HuH-7.5 (cell line): ENCODE measurements at regions not wholly inside any gene's neighbourhood (a gene's known extent, or its start where the extent isn't known, plus 50 kb on each side); places are given as distances from the start of the nearest gene placed in this dataset.
"Not testable (repeated sequence)": the region's sequence is repeated elsewhere in the genome, so short reads cannot be mapped to it uniquely, and the experiment has no call there.

Experiments used
- DNase-seq: peaks from one replicate; pipeline ENCODE4 v3.0.0; 2011; ENCODE audit warnings: low spot score

DNA sequence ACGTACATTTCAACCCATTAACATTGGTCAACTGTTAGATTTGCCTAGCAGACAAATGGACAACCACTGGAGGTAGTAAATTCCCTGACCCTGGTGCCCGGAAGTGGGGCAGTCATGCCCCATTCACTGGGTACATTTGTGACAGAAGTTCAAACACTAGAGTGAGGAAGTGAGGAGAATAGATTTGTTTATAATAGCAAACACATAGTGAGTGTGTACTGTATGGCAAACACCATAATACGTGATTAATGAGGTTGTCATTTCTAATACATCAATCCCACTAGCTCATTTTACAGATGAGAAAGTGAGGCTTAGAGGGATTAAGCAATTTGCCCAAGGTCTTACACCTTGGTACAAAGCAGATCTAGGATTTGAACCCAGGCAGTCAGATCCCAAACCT, 181.9 kb upstream of the MKLN1 start:
- DNase-seq = no peak

DNA sequence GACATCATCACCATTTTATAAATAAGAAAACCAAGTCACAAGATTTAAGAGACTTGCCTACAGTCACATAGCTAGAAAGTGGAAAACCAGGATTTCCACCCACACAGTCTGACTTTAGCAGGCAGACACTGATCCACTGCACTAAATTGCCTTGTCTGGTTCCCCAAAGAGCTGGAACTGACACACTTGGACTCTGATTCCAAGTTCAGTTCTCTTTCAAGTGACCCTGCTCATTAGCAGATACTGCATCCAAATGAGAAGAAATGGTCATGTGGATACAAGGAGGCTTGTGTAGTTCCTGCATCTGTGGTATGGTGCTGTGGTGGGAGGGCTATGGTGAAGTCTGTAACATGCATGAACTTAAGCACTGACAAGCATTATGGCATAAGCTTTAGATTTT, 180.1 kb upstream of the MKLN1 start:
- DNase-seq = no peak

DNA sequence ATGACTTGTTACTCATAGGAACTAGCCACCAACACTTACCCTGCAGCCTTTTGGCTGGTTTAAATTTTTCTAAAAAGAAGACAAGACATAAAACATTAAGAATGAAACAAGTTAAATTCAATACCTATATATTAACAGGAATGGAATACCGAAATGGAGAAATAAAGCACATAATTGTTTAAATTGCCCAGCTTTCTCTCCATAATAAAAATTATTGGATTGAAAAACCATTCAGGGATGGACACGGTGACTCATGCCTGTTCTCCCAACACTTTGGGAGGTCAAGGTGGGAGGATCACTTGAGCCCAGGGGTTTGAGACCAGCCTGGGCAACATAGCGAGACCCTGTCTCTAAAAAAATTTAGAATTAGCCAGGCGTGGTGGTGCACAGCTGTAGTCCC, 179.4 kb upstream of the MKLN1 start:
- DNase-seq = no peak

DNA sequence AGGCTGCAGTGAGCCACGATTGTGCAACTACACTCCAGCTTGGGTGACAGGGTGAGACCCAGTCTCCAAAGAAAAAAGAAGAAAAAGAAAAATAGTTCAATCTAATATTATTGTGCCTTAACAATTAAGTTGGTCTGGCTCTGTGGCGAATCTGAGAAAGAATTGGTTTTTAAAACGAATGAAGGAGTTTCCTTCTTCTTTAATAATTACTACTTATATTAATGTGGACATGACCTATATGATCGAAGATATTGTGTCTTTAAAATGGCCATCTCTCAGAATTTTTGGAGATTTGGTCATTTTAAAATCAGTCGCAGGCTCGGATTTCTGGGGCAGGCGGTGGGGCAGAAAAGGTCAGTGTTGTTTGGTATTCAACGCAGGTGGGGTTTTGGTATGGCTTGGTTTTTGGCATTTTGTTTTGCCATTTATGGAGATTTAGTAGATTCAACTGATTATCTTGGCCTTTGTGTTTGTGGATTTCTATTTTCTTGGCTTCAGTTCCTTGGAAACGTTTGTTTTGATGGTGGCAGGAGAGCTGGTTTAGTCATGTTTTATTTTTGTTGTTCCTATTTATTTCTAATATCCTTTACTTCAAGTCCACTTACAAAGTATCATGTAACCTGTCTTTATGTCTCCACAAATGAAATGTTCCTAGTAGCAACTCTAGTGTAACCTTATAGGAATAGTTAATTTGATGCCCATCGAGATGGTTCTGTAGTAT, 178.8 kb upstream of the MKLN1 start:
- no peak for DNase-seq

DNA sequence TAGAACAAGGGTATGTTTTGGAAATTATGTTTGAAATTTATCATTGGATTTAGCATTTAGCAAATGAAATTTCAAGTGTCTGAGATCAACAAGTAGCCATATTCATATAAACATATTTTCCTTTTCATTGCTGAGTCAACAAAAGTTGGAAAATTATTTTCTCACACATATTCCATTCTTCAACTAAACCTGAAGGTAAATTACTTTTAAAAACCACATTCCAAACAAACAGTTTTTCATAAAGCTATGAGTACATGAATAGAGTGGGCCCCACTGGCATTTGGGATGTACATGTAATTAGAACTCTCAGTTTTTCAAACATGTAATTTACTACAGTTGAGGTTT, 178.3 kb upstream of the MKLN1 start:
- no peak for DNase-seq

DNA sequence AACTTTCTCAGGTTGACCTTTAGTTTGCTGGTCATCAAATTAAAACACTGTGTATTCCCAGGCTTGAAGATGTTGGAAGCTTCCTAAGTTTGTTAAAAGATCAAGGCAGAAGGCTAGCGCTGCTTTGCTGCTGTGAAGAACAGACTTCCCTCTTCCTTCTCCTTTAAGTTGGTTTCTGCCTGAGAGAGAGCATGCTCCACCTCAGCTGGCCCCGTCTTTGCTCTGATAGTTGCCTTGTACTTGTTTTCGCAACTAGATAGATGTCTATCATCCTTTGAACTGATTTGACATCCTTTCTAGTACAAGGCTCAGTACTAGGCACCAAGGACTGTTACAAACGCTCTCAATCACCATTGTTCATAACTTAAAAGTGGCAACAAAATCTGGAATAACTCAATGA, 177.8 kb upstream of the MKLN1 start:
- no peak for DNase-seq

DNA sequence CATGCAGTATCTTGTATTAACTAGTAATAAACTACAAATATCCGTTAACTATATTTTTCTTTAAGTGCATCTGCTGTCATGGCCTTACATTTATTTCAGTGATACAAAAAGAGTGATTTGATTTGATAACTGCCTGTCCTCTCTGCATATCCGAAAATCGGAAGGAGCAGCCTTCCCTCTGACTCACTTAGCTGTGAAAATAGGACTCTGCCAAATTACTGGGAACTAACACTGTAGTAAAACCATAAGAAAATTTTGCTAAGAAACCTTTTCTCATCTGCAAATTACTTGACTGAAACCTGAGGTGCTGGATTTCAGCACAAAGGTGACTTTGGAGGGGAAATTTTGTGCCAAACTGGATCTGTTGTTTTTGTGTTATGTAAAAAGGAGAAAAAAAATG, 176.6 kb upstream of the MKLN1 start:
- DNase-seq = no peak

DNA sequence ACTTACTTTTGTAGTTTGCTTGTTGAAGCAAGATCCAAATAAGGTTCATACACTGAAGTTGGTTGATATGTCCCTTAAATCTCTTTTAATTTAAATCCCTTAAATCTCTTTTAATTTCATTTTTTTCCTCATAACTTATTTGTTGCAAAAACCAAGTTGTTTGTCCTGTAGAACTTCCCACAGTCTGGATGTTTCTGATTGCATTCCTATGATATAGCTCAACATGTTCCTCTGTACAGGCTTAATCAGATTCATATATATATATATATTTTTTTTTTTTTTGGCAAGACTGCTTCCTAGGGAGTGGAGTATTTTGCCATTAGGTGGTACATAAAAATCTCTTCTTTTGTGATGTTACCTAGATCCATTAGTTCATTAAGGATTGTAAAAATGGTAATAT, 174.9 kb upstream of the MKLN1 start:
- DNase-seq = no peak

DNA sequence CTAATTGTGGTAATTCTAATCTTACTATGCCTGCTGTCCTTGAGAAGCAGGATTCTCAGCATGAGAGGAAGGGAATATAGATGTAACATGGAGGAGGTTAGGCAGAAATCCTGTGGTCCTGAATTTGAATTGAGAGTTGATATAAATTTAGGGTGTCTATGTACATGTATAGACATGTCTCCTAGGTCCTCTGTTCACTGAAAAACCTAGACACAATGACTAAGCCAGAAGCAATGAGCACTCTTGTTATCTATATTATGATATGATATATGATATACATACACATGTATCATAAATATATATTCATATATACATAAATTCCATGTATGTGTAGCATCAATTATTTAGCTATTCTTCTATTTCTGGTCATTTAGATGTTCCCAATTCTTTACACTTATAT, 173.3 kb upstream of the MKLN1 start:
- no peak for DNase-seq

DNA sequence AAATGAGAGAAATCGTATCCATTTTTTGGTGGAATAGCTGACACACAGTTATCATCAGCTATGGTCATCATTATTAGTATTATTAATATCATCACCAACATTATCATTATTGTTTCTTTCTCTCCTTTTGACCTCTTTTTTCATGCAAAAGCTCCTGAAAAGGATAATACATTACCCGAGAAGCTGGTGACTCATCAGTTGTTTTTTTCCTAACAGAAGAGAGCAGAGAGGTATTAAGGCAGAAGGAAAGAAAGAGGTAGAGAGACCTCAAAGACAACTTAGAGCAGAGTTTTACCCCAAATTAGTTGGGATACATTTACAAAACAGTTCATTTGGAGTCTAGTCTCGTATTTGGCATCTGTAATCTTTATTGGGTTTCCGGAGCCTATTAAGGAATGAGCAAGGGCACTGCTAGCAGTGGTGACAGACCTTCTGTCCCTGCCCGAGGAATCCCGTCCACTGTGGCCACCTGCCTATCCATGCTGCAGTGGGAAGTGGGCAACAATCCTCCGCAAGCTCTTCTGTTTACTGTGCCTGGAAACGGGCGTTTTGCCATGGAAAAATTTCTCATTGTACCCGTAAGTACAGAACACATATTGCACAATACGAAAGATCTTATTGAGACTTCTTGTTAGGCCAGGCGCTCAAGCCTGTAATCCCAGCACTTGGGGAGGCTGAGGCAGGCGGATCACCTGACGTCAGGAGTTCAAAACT, 170.0 kb upstream of the MKLN1 start:
- no peak for DNase-seq

DNA sequence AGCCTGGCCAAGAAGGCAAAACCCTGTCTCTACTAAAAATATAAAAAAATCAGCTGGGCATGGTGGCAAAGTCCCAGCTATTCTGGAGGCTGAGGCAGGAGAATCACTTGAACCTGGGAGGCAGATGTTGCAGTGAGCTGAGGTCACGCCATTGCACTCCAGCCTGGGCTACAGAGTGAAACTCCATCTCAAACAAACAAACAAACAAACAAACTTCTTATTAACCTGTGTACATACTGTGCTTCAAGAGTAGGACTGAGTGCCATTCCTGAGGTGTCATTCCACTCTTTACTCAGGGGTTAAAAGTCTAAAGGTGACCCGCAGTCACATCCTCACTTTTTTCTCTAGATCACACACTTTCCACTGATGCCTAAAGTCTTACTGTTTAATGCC, 169.4 kb upstream of the MKLN1 start:
- DNase-seq = not testable (repeated sequence)

DNA sequence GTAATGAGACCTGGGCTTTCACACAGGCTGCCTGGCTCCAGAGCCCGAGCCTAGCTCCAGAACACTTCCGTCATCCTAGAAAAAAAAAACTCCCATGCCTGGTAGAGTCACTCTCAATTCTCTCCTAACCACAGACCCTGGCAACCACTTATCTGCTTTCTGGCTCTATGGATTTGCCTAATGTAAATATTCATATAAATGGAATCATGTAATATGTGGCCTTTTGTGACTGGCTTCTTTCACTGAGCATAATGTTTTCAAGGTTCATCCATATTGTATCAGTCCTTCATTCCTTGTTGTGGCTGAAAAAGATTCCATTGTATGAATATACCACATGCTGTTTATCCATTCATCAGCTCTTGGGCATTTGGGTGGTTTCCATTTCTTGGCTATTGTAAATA, 167.7 kb upstream of the MKLN1 start:
- DNase-seq = no peak

DNA sequence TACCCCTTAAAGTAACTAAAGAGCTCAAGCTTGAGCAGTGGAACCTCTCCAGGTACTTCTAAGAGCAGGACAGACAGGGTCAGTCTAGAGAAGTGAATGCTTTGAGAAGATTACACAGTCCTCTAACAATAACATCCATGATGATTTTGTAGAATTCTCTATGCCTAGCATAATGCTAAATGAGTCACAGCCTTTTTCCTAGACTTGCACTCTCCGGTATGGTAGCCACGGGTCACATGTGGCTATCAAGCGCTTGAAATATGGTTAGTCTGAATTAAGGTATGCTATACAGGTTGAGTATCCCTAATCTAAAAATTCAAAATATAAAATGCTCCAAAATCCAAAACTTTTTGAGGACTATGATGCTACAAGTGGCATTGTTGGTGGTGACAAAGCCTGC, 166.6 kb upstream of the MKLN1 start:
- DNase-seq = no peak

DNA sequence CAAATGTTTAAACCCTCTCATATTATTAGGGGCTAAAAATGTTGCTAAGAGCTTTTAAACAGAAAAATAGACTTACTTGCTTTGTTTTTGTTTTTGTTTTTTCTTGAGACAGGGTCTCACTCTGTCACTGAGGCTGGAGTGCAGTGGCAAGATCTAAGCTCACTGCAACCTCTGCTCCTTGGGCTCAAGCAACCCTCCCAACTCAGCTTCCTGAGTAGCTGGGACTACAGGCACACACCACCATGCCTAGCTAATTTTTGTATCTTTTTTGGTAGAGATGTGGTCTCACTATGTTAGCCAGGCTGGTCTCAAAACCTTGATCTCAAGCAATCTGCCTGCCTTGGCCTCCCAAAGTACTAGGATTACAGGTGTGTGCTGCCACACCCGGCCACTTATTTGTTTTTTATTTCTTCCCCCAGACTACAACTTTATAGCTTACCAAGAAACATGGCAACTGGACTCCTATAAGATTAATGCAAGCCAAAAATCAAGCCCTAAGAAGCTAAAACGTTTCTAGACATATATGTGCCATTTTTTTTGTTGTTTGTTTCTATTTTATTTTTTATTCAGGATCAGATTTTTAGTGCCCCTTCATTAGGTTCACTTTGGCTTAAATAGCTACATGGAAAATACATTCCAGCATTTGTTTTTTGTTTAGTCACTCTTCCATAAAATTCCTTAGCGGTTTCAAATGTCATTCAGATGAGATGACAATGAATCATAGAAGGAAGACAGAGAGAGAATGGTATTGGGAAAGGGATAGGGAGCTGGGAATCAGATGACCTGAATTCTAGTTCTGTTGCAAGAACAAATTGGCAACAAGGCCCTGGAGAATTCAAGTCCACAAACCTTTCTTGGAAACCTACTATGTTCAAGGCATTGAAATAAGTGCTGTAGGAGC, 163.4 kb upstream of the MKLN1 start:
- DNase-seq = no peak

DNA sequence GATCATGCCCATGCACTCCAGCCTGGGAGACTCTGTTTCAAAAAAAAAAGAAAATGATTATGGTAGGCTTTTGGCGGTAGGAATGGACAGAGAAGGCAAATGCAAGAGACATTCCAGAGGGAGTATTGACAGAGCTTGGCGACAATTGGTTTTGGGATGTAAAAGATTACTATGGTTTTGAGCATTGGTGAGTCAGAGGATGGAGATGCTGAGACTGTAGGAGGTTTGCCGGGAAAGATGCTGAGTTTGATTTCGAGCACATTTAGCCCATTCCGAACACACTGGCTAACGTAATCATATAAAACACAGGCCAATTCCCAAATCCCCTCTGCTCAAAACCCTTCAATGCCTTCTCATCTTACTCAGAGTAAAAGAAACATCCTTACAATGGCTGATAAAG, 161.6 kb upstream of the MKLN1 start:
- no peak for DNase-seq

DNA sequence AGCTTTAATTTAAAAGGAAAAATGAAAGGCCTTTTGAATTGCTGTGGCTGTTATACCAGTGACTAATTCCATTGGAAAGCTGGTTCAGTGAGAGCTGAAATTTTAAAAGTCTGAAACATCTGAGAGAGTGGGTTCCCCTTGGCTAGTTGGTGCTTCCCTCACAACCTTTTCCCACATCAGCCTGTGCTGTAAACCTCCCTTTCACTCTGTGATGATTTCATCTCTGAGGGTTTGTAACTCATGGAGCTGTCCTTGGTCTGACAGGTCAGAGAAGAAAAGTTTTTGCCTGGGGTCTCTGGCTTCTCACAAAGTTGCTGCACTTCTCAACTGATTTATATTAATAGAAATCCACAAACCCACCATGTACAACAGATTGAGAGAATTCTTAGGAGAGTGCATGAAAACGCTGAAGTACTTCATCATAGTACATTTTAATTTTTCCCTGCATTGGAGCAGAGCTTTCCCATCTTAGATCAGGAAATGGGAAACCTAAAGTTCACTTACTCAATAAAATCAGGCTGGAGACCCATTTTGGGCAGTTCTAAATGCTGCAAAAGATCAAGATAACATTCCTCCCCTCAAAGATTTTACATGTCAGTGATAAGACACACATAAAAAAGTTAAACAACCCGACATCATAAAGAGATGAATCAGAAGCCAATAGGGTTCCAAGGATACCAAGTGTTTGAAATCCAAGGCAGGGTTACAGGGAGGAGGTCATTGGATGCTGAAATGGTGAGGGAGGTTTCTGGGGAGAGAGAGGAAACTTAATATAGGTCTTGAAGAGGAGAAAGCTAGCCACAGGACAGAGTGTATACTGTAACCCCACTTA, 157.0 kb upstream of the MKLN1 start:
- no peak for DNase-seq

DNA sequence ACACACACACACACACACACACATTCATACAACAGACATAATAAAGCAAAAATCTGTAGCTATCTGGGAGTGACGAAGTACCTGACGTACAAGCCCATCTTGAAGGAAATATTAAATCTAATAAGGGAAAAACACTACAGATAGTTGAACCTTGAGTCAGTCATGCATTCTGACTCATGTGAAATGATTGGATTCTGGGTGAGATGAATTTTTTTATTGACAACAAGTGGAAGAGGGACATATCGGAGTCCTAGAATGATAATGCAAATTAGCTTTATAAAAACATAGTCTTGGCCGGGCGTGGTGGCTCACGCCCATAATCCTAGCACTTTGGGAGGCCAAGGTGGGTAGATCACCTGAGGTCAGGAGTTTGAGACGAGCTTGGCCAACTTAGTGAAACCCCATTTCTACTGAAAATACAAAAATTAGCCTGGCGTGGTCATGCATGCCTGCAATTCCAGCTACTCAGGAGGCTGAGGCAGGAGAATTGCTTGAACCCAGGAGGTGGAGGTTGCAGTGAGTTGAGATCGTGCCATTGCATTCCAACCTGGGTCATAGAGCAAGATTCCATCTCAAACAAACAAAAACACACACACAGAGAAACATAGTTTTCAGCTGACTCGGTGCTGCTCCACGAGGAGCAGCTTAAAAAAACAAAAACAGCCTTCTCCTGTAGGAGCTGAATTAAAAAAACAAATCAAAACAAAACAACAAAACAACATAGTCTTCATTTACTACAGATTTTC, 154.4 kb upstream of the MKLN1 start:
- DNase-seq = no peak

DNA sequence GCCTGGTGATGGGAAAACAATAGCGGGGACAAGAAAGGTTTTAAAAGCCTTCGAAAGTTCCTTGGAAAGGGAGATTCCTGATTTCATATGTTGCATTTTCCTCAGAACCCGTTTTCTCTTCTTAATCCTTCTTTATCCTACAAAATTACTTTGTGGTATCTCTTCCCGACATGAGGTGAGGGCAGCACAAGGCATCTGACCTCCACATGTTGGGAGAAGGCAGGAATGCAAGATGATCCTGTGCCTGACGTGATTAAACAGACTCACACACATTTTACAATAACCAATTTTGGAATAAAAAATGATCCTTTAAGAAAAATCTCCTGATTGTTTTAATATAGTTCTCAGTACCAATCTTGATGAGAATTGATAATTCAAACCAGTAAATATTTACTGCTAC, 153.3 kb upstream of the MKLN1 start:
- no peak for DNase-seq

DNA sequence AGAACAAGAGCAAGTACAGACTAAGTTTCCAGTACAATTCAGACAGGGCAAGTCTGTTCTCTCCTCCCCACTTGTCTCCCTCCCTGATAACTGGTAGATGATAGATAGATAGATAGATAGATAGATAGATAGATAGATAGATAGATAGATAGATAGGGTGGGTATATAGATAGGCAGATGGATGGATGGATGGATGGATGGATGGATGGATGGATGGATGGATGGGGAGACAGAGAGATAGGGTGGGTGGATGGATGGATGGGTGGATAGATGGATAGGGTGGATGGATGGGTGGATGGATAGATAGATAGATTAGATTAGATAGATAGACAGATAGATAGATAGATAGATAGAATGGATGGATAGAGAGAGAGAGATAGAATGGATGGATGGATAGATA, 152.8 kb upstream of the MKLN1 start:
- DNase-seq = no peak

DNA sequence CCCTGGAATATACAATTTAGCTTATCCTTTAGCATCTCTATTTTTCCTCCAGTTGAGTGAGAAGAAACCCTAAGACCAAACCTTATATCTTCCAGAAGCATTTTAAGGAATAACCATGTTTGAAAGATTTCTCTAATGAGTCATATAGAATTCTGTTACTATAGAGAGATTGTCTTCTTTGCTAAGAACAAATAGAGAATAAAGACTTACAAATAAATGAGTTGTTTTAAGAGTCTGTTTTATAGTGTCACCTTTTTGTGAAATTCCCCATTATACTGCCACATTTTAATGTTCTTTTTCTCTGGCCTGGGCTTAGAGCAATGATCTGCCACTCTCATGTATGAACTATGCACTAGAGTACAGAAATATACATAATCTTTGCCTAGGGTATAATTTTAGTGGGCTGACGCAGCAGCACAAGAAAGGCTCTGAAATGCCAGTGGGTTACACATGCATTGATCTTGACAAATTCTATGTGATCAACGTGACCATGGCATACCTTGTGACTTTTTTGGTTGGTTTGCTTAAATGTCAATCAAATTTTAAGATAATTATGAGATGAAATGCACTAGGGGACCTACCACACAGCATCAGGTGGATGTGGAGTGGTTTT, 145.1 kb upstream of the MKLN1 start:
- DNase-seq = no peak

DNA sequence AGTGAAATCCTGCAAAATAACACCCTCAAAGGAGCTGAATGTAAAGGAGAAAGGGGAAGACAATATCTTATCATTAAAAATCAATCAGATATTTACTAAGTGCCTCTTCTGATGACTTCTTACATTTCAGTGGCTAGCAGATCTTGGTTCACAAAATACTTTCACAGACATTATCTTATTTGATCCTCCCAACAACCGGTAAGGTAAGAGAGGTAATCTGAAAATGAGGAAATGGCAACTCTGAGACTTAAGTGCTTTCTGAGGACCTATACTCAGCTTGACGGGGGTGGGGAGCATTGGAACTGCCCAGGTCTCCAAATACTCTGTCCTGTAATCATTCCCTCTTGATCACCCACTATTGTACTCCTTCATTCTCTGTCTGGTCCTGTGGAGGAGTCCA, 144.6 kb upstream of the MKLN1 start:
- DNase-seq = no peak
